HG03103 (cell line): ENCODE measurements at regions not wholly inside any gene's neighbourhood (a gene's known extent, or its start where the extent isn't known, plus 50 kb on each side); places are given as distances from the start of the nearest gene placed in this dataset.

Experiments used
- ATAC-seq: cut with Tn5 transposase; IDR thresholded peaks from one replicate; pipeline ENCODE4 v1.9.1; 2021; ENCODE audit warnings: low read depth; ENCODE audit not compliant: unreplicated experiment

- no peak for ATAC-seq
Measured at GRCh38 chr2:217749008-217749407, 253.8 kb downstream of the TNS1 start.

DNA sequence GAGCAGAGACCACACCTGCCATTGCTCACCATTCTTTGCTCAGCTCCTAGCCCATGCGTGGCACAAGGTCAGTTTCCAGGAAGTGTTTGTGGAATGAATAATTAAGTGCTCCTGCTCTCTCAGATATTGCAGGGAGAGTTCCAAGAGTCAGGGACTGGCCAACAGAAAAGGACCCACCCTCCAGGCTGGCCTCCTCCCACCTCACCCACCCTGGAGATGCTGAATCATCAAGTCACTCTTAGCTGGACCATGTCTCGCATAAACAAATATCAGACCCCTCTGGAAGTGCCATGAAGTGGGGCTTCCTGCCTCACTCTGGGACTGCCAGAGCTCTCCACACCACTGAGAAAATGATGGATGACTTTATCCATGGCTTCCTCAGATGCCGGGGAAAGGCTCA is 256.0 kb downstream of the TNS1 start:
- ATAC-seq, result no peak

GRCh38 chr2:217743966-217744761 is 258.6 kb downstream of the TNS1 start:
- ATAC-seq, result no peak

- ATAC-seq, result no peak
Measured at GRCh38 chr2:217743407-217743806, 259.4 kb downstream of the TNS1 start.

- no peak for ATAC-seq
Measured at GRCh38 chr2:217742841-217743240, 260.0 kb downstream of the TNS1 start.

GRCh38 chr2:217742276-217742675 is 260.5 kb downstream of the TNS1 start:
- no peak for ATAC-seq

- no peak for ATAC-seq
Measured at GRCh38 chr2:217741381-217741955, 261.3 kb downstream of the TNS1 start.

GRCh38 chr2:217740756-217741155 is 262.0 kb downstream of the TNS1 start:
- no peak for ATAC-seq

- ATAC-seq, result no peak
Measured at GRCh38 chr2:217740178-217740577, 262.6 kb downstream of the TNS1 start.

DNA sequence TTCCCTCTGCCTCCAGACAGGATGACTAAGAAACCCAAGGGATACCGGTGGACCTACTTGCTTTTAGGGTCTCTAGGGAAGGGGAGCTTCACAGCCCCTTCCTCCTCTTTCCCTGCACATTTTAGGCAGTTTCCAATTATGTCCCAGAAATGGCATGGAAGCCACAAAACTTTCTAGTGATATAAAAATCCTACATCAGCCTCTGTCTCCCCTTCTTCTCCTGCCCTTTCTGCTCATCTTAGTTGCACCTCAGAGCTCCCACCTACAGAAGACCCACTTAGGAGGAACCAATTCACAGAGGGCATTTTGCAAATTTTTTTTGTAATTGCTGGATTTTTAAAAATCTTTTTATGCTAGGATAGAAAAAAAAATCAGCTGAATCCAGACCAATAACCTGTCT is 263.1 kb downstream of the TNS1 start:
- no peak for ATAC-seq

GRCh38 chr2:217738061-217738460 is 264.7 kb downstream of the TNS1 start:
- no peak for ATAC-seq

DNA sequence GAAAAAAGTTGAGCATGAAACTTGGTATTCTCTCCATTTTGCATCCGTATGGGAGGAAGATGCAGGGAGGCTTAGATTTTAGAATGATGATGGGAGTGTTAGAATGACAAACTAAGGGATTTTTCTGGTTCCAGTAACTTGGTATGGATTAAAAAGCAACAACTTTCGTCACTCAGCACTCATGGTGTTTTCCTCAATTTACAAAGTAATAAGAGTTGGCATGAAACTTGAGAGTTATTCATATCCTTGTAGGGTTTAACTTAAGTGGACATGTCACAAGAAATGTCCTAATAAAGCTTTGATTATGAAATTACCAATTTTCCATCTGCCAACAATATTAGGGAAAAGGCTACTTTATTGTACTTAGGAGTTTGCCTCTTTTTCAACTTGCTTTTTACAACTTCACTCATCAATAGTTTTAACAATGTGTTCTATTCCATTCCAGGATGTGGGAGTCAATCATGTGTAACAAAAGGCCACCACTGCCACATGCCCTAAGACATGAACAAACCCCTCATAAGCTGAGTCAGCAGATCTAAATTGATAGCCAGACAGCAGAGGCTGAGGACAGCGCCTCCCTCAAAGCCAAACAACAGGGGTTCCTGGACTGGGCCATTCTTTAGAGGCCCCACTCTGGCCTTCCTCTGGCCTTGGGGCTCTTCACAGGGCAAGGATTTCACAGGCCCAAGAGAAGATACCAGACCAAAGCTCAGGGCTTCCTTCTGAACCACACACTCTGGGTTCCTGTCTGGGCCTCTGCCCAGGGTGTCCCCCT is 265.8 kb downstream of the TNS1 start:
- no peak for ATAC-seq

DNA sequence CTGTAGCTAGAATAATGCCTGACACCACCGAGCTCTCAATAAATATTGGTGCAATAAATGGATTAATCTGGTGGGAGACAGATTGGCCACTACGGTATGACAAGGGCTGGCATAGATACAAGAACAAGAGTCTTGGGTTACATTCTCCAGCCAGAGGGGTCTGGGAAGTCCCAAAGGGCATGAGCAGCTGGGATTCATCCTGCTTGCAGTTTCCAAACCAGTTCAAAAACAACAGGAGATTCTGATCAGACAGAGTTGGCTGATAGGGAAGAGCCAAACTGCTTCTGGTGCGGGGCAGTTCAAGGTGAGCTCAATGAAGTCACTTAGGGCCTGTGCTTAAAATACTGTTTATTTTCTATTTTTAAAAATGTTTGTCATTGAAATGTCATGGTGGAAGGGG is 266.9 kb downstream of the TNS1 start:
- no peak for ATAC-seq

GRCh38 chr2:217735034-217735433 is 267.8 kb downstream of the TNS1 start:
- no peak for ATAC-seq

DNA sequence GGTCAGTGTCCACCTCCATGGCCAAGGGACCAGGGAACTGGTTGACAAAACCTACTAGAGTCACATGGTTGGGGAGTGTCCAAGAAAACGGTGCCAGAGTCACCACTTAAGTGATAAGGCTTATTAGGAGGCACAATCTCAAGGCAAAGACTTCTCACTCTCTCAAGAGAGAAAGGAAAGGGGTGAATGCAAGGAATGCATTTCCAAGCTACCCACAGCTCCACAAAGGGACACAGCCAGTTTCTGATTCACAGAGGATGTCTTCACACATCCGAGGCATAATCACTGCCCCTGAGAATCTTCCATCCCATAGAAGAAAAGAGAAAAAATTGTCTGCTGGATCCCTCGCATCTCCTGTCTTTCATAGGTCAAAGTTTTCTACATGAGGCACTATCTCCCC is 269.3 kb downstream of the TNS1 start:
- ATAC-seq, result no peak

GRCh38 chr2:217732992-217733391 is 269.8 kb downstream of the TNS1 start:
- no peak for ATAC-seq

- ATAC-seq, result no peak
Measured at GRCh38 chr2:217731805-217732204, 271.0 kb downstream of the TNS1 start.

DNA sequence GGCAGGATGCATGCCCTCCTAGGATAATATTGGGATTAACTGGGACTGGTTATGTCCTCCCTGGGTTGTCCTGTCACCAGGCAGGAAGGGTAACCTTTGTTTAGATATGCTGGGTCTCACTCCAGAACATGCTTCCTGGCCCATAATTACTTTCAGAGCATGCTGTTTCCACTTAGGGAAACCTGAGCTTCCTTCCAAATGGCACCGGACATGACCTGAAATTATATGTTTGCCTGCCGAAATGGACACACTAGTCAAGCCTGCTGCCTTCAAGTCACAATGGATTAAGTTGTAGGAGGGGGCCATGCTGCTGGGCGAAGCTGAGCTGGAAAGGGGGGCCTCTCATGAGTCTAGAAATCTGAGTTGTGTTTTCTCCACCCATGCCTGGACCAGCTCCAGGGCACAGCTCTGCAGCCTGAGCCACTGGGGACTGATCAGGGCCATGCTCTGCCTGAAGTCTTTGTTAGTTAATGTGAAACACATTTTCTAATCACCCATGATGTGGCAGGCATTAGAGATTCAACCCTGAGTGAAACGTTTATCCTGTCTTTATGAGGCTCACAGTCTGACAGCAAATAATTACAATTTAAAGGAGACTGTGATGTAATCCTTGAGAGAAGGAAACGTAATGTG is 273.3 kb downstream of the TNS1 start:
- no peak for ATAC-seq

DNA sequence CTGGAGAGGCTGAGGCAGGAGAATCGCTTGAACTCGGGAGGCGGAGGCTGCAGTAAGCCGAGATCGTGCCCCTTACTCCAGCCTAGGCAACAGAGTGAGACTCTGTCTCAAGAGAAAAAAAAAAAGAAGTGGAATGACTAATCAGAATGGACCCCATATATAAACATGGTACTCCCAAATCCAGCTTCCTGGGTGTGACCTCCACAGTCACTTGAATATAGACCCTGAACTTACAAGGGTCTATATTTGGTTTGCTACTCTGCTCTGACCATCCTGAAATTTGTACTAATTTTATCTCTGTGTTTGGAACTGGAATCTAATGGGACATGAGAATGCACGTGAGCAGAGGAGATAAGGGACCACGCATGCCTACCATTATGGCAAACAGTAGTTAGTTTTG is 275.0 kb downstream of the TNS1 start:
- ATAC-seq, result no peak

- ATAC-seq, result no peak
Measured at GRCh38 chr2:217725409-217725808, 277.4 kb downstream of the TNS1 start.

DNA sequence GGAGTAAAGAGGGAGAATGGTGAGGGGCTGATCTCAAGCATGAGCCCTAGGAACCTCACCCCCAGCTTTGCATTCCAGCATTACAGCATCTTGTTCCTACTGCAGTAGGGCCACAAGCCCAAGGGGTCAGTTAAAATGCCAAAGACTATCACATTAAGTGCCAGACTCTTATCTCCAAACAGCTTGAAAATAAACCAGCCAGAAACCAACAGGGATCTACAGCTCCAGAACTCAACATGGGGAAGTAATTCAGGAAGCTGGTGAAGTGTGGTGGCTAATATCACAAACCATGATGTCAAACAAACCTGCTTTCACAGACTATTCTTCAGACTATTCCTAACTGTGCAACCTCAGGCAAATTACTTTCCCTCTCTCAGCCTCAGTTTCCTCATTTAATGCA is 278.3 kb downstream of the TNS1 start:
- no peak for ATAC-seq
